ENCODE measurements at regions not wholly inside any gene's neighbourhood (a gene's known extent, or its start where the extent isn't known, plus 50 kb on each side); places are given as distances from the start of the nearest gene placed in this dataset.

DNA sequence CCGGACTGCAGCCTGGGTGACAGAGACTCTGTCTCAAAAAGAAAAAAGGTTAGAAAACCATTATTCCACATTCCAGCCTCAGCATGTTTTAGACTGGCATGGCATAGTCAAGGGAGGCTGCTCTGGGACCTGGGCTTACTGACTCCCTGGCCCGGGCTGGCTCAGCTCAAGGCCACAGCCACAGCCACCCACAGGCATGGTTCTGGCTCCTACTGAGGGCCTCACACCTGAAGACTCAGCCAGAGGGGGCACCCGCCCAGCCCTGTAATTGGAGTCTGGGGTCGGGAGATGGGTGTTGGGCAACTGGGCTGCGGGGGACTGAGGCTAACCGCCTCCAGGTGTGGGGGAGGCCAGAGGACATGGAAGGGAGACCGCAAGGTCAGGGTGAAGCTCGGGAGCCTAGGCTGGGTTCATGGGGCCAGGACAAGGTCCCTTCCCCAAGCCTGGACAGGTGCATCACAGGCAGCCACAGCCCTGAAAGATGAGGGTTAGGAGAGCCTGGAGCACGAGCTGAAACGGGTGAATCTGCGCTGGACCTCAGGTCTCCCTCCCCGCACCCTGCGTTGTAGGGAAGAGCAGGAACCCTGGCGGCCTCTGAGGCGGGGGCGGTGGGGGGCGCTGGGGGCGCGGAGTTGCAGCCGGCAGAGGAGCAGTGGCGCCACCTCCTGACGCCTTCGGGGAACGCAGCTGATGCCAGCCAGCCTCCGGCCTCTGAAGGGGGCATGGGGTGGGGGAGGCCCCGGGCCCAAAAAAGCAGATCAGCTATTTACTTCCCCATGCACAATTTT, 67.7 kb upstream of the SRSF6 start:
- H3K27me3 ChIP-seq (replicated peaks; ENCODE audit: control insufficient read depth, insufficient read depth, low read length) = no peaks in the 10 kb centered on the region

DNA sequence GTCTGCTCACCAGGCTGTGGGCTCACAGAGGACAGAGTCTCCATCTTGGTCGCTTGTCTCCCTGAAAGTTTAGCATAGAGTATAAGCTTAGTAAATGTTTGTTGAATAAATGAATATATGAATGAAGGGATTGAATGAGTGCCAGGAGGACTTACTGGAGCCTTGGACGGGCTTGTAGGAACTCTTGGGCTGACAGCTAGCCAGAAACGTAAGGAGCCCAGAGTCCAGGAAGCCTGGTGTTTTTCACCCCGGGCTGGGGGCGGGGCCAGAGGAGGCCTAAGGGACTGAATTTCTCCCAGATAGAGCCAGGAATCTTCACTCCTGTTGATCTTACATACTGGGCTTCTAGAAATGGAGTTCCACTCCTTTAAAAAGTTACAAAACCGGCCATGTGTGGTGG, 68.5 kb upstream of the SRSF6 start:
- CTCF ChIA-PET = no interaction called here
- TF ChIP-seq, protein P1, sequence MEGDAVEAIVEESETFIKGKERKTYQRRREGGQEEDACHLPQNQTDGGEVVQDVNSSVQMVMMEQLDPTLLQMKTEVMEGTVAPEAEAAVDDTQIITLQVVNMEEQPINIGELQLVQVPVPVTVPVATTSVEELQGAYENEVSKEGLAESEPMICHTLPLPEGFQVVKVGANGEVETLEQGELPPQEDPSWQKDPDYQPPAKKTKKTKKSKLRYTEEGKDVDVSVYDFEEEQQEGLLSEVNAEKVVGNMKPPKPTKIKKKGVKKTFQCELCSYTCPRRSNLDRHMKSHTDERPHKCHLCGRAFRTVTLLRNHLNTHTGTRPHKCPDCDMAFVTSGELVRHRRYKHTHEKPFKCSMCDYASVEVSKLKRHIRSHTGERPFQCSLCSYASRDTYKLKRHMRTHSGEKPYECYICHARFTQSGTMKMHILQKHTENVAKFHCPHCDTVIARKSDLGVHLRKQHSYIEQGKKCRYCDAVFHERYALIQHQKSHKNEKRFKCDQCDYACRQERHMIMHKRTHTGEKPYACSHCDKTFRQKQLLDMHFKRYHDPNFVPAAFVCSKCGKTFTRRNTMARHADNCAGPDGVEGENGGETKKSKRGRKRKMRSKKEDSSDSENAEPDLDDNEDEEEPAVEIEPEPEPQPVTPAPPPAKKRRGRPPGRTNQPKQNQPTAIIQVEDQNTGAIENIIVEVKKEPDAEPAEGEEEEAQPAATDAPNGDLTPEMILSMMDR (IDR thresholded peaks at IDR 0.05; ENCODE audit: insufficient read depth in 1 of 2, low read depth in 1 of 2, low read length in 1 of 2, severe bottlenecking in 1 of 2, unreplicated experiment in 1 of 2) = no peak
- no peaks in the 10 kb centered on the region for H3K36me3 Mint-ChIP-seq (ENCODE audit: insufficient read depth, unreplicated experiment)
- H3K4me1 ChIP-seq = no peaks in the 10 kb centered on the region
- BruUV-seq (replicated peaks) = no TSS peak
- intact Hi-C loops (cut with micrococcal nuclease; ENCODE audit: unreplicated experiment) = no loop called here
- POLR2A ChIA-PET = interaction anchor here (0.6 kb wide), 1 partner anchor 384 kb away, joined by 3 read pairs; no protein-coding TSS in a partner anchor
- no peak overlapping the region for H3K27ac Mint-ChIP-seq (ENCODE audit: unreplicated experiment)
- no peaks in the 10 kb centered on the region for H3K9me3 Mint-ChIP-seq (ENCODE audit: unreplicated experiment)
- H3K9me3 ChIP-seq = peaks cover 6% of the 10 kb centered on the region; the same call in 1 of the 2 replicates
- H3K4me3 Mint-ChIP-seq (ENCODE audit: unreplicated experiment) = no peak overlapping the region
- no peak for DNase-seq
- no peak overlapping the region for H3K4me3 ChIP-seq (ENCODE audit: low read depth, low read length)
- H3K27me3 Mint-ChIP-seq (ENCODE audit: insufficient read depth, unreplicated experiment) = peaks cover 11% of the 10 kb centered on the region
- no peaks in the 10 kb centered on the region for H3K36me3 ChIP-seq (ENCODE audit: control insufficient read depth, insufficient read depth, low read length)
- no peaks in the 10 kb centered on the region for H3K27me3 ChIP-seq (replicated peaks; ENCODE audit: control insufficient read depth, insufficient read depth, low read length)
- no peaks in the 10 kb centered on the region for H3K4me1 Mint-ChIP-seq (ENCODE audit: low read depth, unreplicated experiment)

More for the DNA sequence above, 67.7 kb upstream of the SRSF6 start:
- TF ChIP-seq, protein P1 (IDR thresholded peaks at IDR 0.05; ENCODE audit: insufficient read depth in 1 of 2, low read depth in 1 of 2, low read length in 1 of 2, severe bottlenecking in 1 of 2, unreplicated experiment in 1 of 2) = peak; percentile 40 to 87
- ChIA-PET CTCF (interaction anchor here (0.6 to 1.2 kb wide), 2 partner anchors 52 to 1300 kb away, joined by 3 to 5 read pairs; no protein-coding TSS in a partner anchor), POLR2A (interaction anchor here (0.6 kb wide), 1 partner anchor 384 kb away, joined by 3 read pairs; no protein-coding TSS in a partner anchor)
- H3K4me3 Mint-ChIP-seq (ENCODE audit: unreplicated experiment) = no peak overlapping the region
- no peaks in the 10 kb centered on the region for H3K36me3 Mint-ChIP-seq (ENCODE audit: insufficient read depth, unreplicated experiment)
- peaks cover 11% of the 10 kb centered on the region for H3K27me3 Mint-ChIP-seq (ENCODE audit: insufficient read depth, unreplicated experiment)
- no peaks in the 10 kb centered on the region for H3K4me1 Mint-ChIP-seq (ENCODE audit: low read depth, unreplicated experiment)
- intact Hi-C loops (cut with micrococcal nuclease; ENCODE audit: unreplicated experiment) = no loop called here
- Histone ChIP-seq H3K4me1 (no peaks in the 10 kb centered on the region), H3K4me3 (ENCODE audit: low read depth, low read length) (no peak overlapping the region), H3K9me3 (0 out of 2 replicates have a peak, but pooled peaks cover 3% of the 10 kb centered on the region), H3K36me3 (ENCODE audit: control insufficient read depth, insufficient read depth, low read length) (no peaks in the 10 kb centered on the region)
- DNase-seq = peak in 1 of 2 experiments; percentile 42
- H3K27ac Mint-ChIP-seq (ENCODE audit: unreplicated experiment) = no peak overlapping the region
- no TSS peak for BruUV-seq (replicated peaks)
- H3K9me3 Mint-ChIP-seq (ENCODE audit: unreplicated experiment) = no peaks in the 10 kb centered on the region

DNA sequence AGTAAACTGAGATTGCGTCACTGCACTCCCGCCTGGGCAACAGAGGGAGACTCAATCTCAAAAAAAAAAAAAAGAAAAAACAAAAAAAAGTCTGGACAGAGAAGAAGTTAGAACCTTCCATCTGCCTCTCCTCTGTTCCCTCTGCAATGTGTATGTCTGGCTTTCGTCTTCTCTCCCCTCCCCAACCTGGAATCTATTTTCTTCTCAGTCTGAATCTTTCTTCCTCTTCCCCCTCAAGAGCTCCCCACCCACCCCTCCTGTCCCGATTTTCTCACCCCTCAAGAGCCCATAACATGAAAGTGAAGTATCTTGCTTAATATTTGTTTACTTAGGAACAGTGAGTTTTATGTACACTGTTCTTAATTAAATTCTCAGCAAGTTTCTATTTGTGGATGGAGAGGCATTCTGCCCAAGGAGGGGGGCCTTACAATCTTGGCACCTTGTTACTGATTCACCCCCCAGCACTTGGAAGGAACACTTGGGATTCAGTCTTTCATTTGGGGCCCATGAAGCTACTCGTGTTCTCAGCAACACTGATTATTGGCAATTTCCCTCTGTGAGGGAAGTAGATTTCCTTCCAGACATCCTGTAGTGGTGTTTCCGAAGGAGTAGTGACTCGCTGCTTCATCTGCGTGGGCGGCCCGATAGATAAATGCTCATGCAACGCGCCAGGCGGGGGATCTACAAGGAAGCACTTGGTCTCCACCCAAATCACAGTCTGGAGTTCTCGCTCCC, 69.3 kb upstream of the SRSF6 start:
- Histone ChIP-seq H3K4me1 (no peaks in the 10 kb centered on the region), H3K27me3 (replicated peaks; ENCODE audit: control insufficient read depth, insufficient read depth, low read length) (no peaks in the 10 kb centered on the region; the same call in 1 of the 2 replicates), H3K9me3 (peaks cover 6% of the 10 kb centered on the region; the same call in 1 of the 2 replicates), H3K4me3 (ENCODE audit: low read depth, low read length) (no peak overlapping the region), H3K36me3 (ENCODE audit: control insufficient read depth, insufficient read depth, low read length) (no peaks in the 10 kb centered on the region)
- intact Hi-C loops (cut with micrococcal nuclease; ENCODE audit: unreplicated experiment) = no loop called here
- Mint-ChIP-seq H3K36me3 (ENCODE audit: insufficient read depth, unreplicated experiment) (no peaks in the 10 kb centered on the region), H3K4me3 (ENCODE audit: unreplicated experiment) (no peak overlapping the region), H3K9me3 (ENCODE audit: unreplicated experiment) (no peaks in the 10 kb centered on the region), H3K27me3 (ENCODE audit: insufficient read depth, unreplicated experiment) (peaks cover 14% of the 10 kb centered on the region), H3K4me1 (ENCODE audit: low read depth, unreplicated experiment) (no peaks in the 10 kb centered on the region), H3K27ac (ENCODE audit: unreplicated experiment) (no peak overlapping the region)
- TF ChIP-seq, protein P1 (IDR thresholded peaks at IDR 0.05; ENCODE audit: insufficient read depth in 1 of 2, low read depth in 1 of 2, low read length in 1 of 2, severe bottlenecking in 1 of 2, unreplicated experiment in 1 of 2) = no peak
- ChIA-PET POLR2A (no interaction called here), CTCF (no interaction called here)
- BruUV-seq (replicated peaks) = no TSS peak
- DNase-seq = no peak

Measured in Caco-2 (cell line).